GM12878 (cell line): ENCODE measurements at regions not wholly inside any gene's neighbourhood (a gene's known extent, or its start where the extent isn't known, plus 50 kb on each side); places are given as distances from the start of the nearest gene placed in this dataset.

ENCODE experiments used
- ATAC-seq: fragments of 200-7000 bp; cut with Tn5 transposase; 3 replicates; pipeline ENCODE4 v1.9.1; 2020; ENCODE audit warnings: mild to moderate bottlenecking, moderate library complexity
- BruUV-seq: library from RNA; stranded (reverse); fragments of 400-500 nt; replicated peaks from 2 replicates; lab custom pipeline; 2021; lab: Mats Ljungman, UMichigan
- CTCF ChIA-PET: fragments of 300-600 bp; sonication (Branson Sonifier 250); formaldehyde crosslinking; extraction: SDS; loops from one replicate; lab custom pipeline; 2021; ENCODE audit warnings: inconsistent platforms; lab: Yijun Ruan, JAX
- POLR2A ChIA-PET: fragments of 350-600 bp; formaldehyde crosslinking; extraction: SDS; loops from one replicate; lab custom pipeline; 2021; ENCODE audit warnings: inconsistent platforms; lab: Charles Lee
- RAD21 ChIA-PET: fragments of 300-600 bp; sonication (Branson Sonifier 250); formaldehyde crosslinking; loops from one replicate; lab custom pipeline; 2023; ENCODE audit warnings: antibody characterized with exemption; ENCODE audit not compliant: unreplicated experiment; lab: Charles Lee
- SMC1A ChIA-PET: fragments of 300-600 bp; sonication (Branson Sonifier 250); formaldehyde crosslinking; loops from one replicate; lab custom pipeline; 2023; ENCODE audit not compliant: unreplicated experiment, uncharacterized antibody; lab: Charles Lee
- DNase-seq: peaks from one replicate; pipeline ENCODE4 v3.0.0-alpha.2; 2011; ENCODE audit warnings: low read depth, low spot score
- FAIRE-seq: peaks from 3 replicates; lab custom pipeline; 2011; peaks lifted over from hg19 to GRCh38; lab: Jason Lieb, UNC
- H2AFZ ChIP-seq: 2 replicates; pipeline ENCODE4 v1.6.0; 2011; ENCODE audit warnings: low read depth, low read length, control low read depth; ENCODE audit not compliant: control insufficient read depth
- H3K27ac ChIP-seq: 2 replicates; pipeline ENCODE4 v1.5.1; 2011; ENCODE audit warnings: control low read depth; ENCODE audit not compliant: control insufficient read depth, insufficient read depth
- H3K27me3 ChIP-seq, 2 experiments: replicated peaks in 1 of 2; 2 replicates each; pipeline versions ENCODE4 v1.6.0 to v1.6.1; 2011; ENCODE audit warnings: low read length in 1 of 2; ENCODE audit not compliant: control insufficient read depth in 2 of 2, insufficient read depth in 2 of 2
- H3K36me3 ChIP-seq, 2 experiments: 2 replicates each; pipeline ENCODE4 v1.5.1; 2011; ENCODE audit warnings: low read length in 1 of 2; ENCODE audit not compliant: control insufficient read depth in 2 of 2, insufficient read depth in 2 of 2
- H3K4me1 ChIP-seq: 2 replicates; pipeline ENCODE4 v1.6.1; 2011; ENCODE audit warnings: mild to moderate bottlenecking, low read length, moderate library complexity, mixed read lengths; ENCODE audit not compliant: control insufficient read depth, insufficient read depth
- H3K4me2 ChIP-seq: 2 replicates; pipeline ENCODE4 v1.6.0; 2011; ENCODE audit warnings: control low read depth; ENCODE audit not compliant: control insufficient read depth, insufficient read depth
- H3K4me3 ChIP-seq: fragments of 200-600 bp; sonication (generic); 2 replicates; pipeline ENCODE4 v1.5.1; 2016
- H3K79me2 ChIP-seq: 2 replicates; pipeline ENCODE4 v1.6.0; 2011; ENCODE audit warnings: low read length; ENCODE audit not compliant: control insufficient read depth, insufficient read depth
- H3K9ac ChIP-seq: 2 replicates; pipeline ENCODE4 v1.8.0; 2011; ENCODE audit warnings: low read length, control low read depth, mixed read lengths; ENCODE audit not compliant: control insufficient read depth, insufficient read depth
- H3K9me3 ChIP-seq: replicated peaks from 3 replicates; pipeline ENCODE4 v1.5.1; 2011; ENCODE audit warnings: mild to moderate bottlenecking, low read length; ENCODE audit not compliant: control insufficient read depth, insufficient read depth
- H4K20me1 ChIP-seq: 2 replicates; pipeline ENCODE4 v1.6.0; 2011; ENCODE audit not compliant: control insufficient read depth, insufficient read depth
- ELK1 ChIP-seq: IDR thresholded peaks from 2 replicates; pipeline ENCODE4 v1.6.1; 2012; ENCODE audit warnings: low read depth, low read length, improper control_type of control experiment
- ETV6 ChIP-seq, 2 experiments: fragments of 450-650 bp in 1 of 2; IDR thresholded peaks in 1 of 2; conservative IDR thresholded peaks in 1 of 2; 2 replicates each; pipeline ENCODE4 v1.6.1; 2014; ENCODE audit warnings: antibody characterized with exemption in 1 of 2, borderline replicate concordance in 1 of 2, low read depth in 1 of 2, mild to moderate bottlenecking in 1 of 2, moderate library complexity in 1 of 2
- GATAD2B ChIP-seq: fragments of 450-650 bp; conservative IDR thresholded peaks from 2 replicates; pipeline ENCODE4 v1.6.1; 2017; ENCODE audit warnings: low read depth, mild to moderate bottlenecking, moderate library complexity
- JUND ChIP-seq: IDR thresholded peaks from 2 replicates; pipeline ENCODE4 v1.6.1; 2012; ENCODE audit warnings: low read depth, mild to moderate bottlenecking, low read length, improper control_type of control experiment, moderate library complexity
- NFIC ChIP-seq: IDR thresholded peaks from 2 replicates; pipeline ENCODE4 v1.6.1; 2012; ENCODE audit warnings: low read depth, mild to moderate bottlenecking, inconsistent platforms, low read length, moderate library complexity
- POLR2A ChIP-seq: IDR thresholded peaks from 2 replicates; pipeline ENCODE4 v1.6.1; 2011; ENCODE audit warnings: low read depth, mild to moderate bottlenecking, low read length
- SKIL ChIP-seq: fragments of 450-650 bp; IDR thresholded peaks from 2 replicates; pipeline ENCODE4 v1.6.1; 2017; ENCODE audit warnings: mild to moderate bottlenecking, low read depth, inconsistent platforms; ENCODE audit not compliant: poor library complexity, severe bottlenecking
- SPI1 ChIP-seq: IDR thresholded peaks from 2 replicates; pipeline ENCODE4 v1.6.1; 2011; ENCODE audit warnings: low read depth, mild to moderate bottlenecking, low read length, moderate library complexity, borderline replicate concordance; ENCODE audit not compliant: insufficient read depth
- SREBF1 ChIP-seq: IDR thresholded peaks from 2 replicates; pipeline ENCODE4 v1.6.1; 2012; ENCODE audit warnings: mild to moderate bottlenecking, low read length
- USF2 ChIP-seq: IDR thresholded peaks from 2 replicates; pipeline ENCODE4 v1.6.1; 2011; ENCODE audit warnings: low read depth, low read length, improper control_type of control experiment, borderline replicate concordance
- WRNIP1 ChIP-seq: IDR thresholded peaks from 2 replicates; pipeline ENCODE4 v1.6.1; 2011; ENCODE audit warnings: low read depth, low read length, improper control_type of control experiment, borderline replicate concordance
- YBX1 ChIP-seq: fragments of 450-650 bp; IDR thresholded peaks from 2 replicates; pipeline ENCODE4 v1.6.1; 2016; ENCODE audit warnings: antibody characterized with exemption
- ZNF384 ChIP-seq: IDR thresholded peaks from 2 replicates; pipeline ENCODE4 v1.6.1; 2012; ENCODE audit warnings: low read depth, mild to moderate bottlenecking, low read length, improper control_type of control experiment, borderline replicate concordance
- ZNF687 ChIP-seq: fragments of 450-650 bp; IDR thresholded peaks from 2 replicates; pipeline ENCODE4 v1.6.1; 2017; ENCODE audit warnings: mild to moderate bottlenecking, moderate library complexity
- WGBS: methylation state at CpG from one replicate; pipeline ENCODE4 v1.1.6; 2016; ENCODE audit warnings: low lambda C conversion rate; ENCODE audit not compliant: insufficient replicate concordance, insufficient coverage; ENCODE audit errors: missing lambda C conversion rate; 5-methylcytosine and 5-hydroxymethylcytosine counted together
- in situ Hi-C: fragments of 300-500 bp; cut with MboI; formaldehyde crosslinking; loops from 9 replicates; pipeline ENCODE4 v1.14.3; 2018; ENCODE audit warnings: mixed read lengths
- intact Hi-C: fragments of 100-400 bp; cut with micrococcal nuclease; formaldehyde crosslinking; loops from one replicate; pipeline ENCODE4 v1.14.2; 2022; ENCODE audit not compliant: unreplicated experiment

GRCh38 chr20:63115651-63116411 is 100.1 kb downstream of the YTHDF1 start:
- H3K36me3 ChIP-seq: no peaks in the 10 kb centered on the region
- no peak overlapping the region for H3K4me2 ChIP-seq
- H3K27ac ChIP-seq: no peak overlapping the region
- POLR2A ChIA-PET: no interaction called here
- intact Hi-C loops: no loop called here
- H2AFZ ChIP-seq: no peak overlapping the region
- no peaks in the 10 kb centered on the region for H3K4me1 ChIP-seq
- CTCF ChIA-PET: no interaction called here
- H3K79me2 ChIP-seq: no peaks in the 10 kb centered on the region
- no peak overlapping the region for H3K4me3 ChIP-seq
- H4K20me1 ChIP-seq: no peaks in the 10 kb centered on the region
- no peak for DNase-seq
- RAD21 ChIA-PET: interaction anchor here (0.6 kb wide), 1 partner anchor 321 kb away, joined by 3 read pairs; no protein-coding TSS in a partner anchor
- 0 out of 4 replicates have a peak, but pooled peaks cover 0 to 1% of the 10 kb centered on the region in 2 experiments for H3K27me3 ChIP-seq
- no peak overlapping the region for H3K9ac ChIP-seq
- H3K9me3 ChIP-seq: no peaks in the 10 kb centered on the region; the same call in 2 of the 3 replicates
- TF ChIP-seq NFIC (no peak), ZNF687 (no peak), WRNIP1 (no peak), SREBF1 (no peak), ELK1 (no peak), SPI1 (no peak), ZNF384 (no peak), GATAD2B (no peak), SKIL (no peak), ETV6 (conservative IDR thresholded peaks at IDR 0.05 in 1 of 2, IDR thresholded peaks at IDR 0.05 in 1 of 2; ENCODE audit: borderline replicate concordance in 1 of 2, low read depth in 1 of 2) (no peak), JUND (no peak), POLR2A (no peak), USF2 (no peak), YBX1 (no peak)
- TF ChIP-seq, all 136 proteins: peak for 0
- WGBS: 42% methylated on average over 10 of the region's 11 CpGs
- FAIRE-seq (no peak), ATAC-seq (no peak)
- in situ Hi-C loops: no loop called here
- BruUV-seq: no TSS peak
- SMC1A ChIA-PET: no interaction called here
